NCI-H1105 (cell line): ENCODE measurements at regions not wholly inside any gene's neighbourhood (a gene's known extent, or its start where the extent isn't known, plus 50 kb on each side); places are given as distances from the start of the nearest gene placed in this dataset.

ENCODE experiments used
- DNase-seq: peaks from one replicate; lab custom pipeline; 2025; lab: John Stamatoyannopoulos, UW

DNA sequence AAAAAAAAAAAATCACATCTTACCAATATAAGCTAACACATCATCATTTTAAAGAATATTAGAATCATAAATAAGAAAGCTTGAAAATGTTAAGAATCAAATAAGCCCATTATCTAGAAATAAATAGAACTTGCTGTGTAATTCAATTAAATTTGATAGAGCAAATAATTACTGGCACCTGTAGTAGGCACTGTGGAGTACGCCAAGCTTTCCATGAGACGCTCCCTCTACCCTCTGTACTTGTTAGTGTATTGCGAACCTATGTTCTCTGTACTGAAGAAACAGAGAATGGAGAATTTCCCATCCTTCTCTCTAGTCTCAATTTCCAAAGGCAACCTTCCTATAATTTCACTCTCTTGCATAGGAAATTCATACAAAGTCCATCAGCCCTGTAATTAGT, 61.7 kb upstream of the HAND2 start:
- DNase-seq: no peak

DNA sequence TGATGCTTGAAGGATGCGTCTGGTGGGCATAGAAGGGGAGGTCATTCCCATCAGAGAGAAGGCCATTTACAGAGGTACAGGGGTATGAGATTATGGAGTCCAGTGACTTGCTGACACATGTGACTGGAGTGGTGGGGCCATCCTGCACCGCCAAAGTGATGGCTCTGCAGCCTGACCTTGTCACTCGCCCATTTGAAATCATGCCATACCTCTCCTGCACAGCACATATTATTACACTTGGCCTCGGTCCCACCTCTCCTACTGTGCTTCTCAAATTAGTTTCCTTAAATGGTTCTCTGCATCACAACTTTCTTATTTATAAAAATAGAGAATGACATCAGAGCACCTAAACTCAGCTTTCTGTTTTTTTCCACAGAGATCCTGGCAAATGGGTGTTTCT, 60.7 kb upstream of the HAND2 start:
- DNase-seq: no peak

DNA sequence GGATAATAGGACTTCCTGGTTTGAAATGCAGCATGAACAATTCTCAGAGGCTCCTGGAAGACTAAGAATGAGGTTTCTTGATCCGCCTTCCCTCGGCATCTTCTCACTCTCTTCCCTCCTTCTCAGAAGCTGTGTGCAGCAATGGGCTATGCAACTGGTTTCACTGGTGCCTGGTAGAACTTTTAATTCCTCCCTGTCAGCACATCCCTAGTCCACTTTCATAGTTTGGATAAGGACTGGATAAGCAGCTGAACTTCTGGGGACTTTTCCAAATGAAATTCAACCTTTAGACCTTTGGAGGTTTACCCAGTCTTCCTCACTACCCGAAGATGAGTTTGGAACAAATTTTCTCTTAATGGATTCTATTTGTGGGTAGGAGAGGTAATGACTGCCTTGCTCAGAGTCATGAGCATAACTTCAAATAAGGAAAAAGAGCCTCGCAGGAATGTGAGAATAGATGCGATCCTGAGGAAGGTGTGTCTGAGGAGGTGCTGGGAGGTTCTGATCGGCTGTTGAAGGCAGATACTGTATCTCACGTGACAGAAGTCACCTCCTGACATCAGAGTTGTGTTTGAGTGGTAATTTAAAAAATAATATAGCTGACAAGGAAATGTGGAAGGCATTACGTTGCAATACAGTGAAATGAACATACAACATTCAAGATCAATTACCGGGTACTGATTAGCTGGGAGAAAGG, 56.0 kb upstream of the HAND2 start:
- no peak for DNase-seq

DNA sequence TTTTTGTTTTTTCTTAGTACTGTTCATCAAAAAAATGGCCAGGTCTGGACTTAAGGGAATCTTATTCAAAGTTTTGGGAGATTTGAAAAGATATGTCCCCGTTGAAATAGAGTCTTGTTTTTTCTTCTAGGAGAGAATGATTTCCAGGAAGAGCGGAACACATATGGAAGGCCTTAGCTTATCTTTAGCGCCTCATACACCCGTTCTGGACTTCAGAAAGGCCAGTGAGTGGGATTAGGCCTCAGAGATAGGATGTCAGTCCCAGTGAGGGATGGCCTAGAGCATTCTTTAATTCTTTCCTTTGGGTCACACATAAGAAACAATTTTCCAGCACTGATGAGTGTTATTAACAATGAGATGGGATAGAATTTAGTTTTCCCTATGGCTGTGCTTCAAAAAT, 54.5 kb upstream of the HAND2 start:
- DNase-seq: no peak
